IPS DF 6.9 (cell line): ENCODE measurements at regions not wholly inside any gene's neighbourhood (a gene's known extent, or its start where the extent isn't known, plus 50 kb on each side); places are given as distances from the start of the nearest gene placed in this dataset.

Experiments used
- DNase-seq: peaks from one replicate; pipeline ENCODE4 v3.0.0-alpha.2; 2013; ENCODE audit warnings: low read depth, low spot score
- H3K27ac ChIP-seq: one replicate; pipeline ENCODE4 v1.5.1; 2013; ENCODE audit warnings: low read length, control low read depth
- H3K27me3 ChIP-seq: 2 replicates; pipeline ENCODE4 v1.6.1; 2013; ENCODE audit warnings: mild to moderate bottlenecking, low read length; ENCODE audit not compliant: control insufficient read depth, insufficient read depth
- H3K36me3 ChIP-seq: 2 replicates; pipeline ENCODE4 v1.6.1; 2013; ENCODE audit warnings: low read length; ENCODE audit not compliant: control insufficient read depth, insufficient read depth
- H3K4me1 ChIP-seq: 2 replicates; pipeline ENCODE4 v1.6.1; 2013; ENCODE audit warnings: low read length; ENCODE audit not compliant: control insufficient read depth, insufficient read depth
- H3K4me3 ChIP-seq: 2 replicates; pipeline ENCODE4 v1.5.1; 2013; ENCODE audit warnings: mild to moderate bottlenecking, low read length
- H3K9me3 ChIP-seq: 2 replicates; pipeline ENCODE4 v1.6.1; 2013; ENCODE audit warnings: low read length, inconsistent platforms; ENCODE audit not compliant: control insufficient read depth, insufficient read depth
- WGBS: extraction: QIAGEN DNeasy Blood & Tissue Kit; methylation state at CpG from one replicate; pipeline ENCODE4 v1.1.7; 2013; ENCODE audit warnings: mixed read lengths, missing lambda C conversion rate; ENCODE audit not compliant: insufficient read length, insufficient coverage; 5-methylcytosine and 5-hydroxymethylcytosine counted together

GRCh38 chr4:189084671-189085070, 856.0 kb upstream of the FRG1 start:
- Histone ChIP-seq H3K4me3 (no peak overlapping the region), H3K27ac (no peak overlapping the region), H3K27me3 (no peaks in the 10 kb centered on the region), H3K9me3 (no peaks in the 10 kb centered on the region), H3K36me3 (no peaks in the 10 kb centered on the region), H3K4me1 (no peaks in the 10 kb centered on the region)
- no peak for DNase-seq
- no CpG with 5 or more reads among the region's 4 CpGs for WGBS

GRCh38 chr4:189087971-189088370, 852.7 kb upstream of the FRG1 start:
- Histone ChIP-seq H3K4me3 (no peak overlapping the region), H3K9me3 (no peaks in the 10 kb centered on the region), H3K4me1 (no peaks in the 10 kb centered on the region), H3K27me3 (no peaks in the 10 kb centered on the region), H3K36me3 (no peaks in the 10 kb centered on the region), H3K27ac (no peak overlapping the region)
- no CpG with 5 or more reads among the region's 2 CpGs for WGBS
- no peak for DNase-seq

GRCh38 chr4:189088780-189089179, 851.9 kb upstream of the FRG1 start:
- Histone ChIP-seq H3K9me3 (no peaks in the 10 kb centered on the region), H3K36me3 (no peaks in the 10 kb centered on the region), H3K27me3 (no peaks in the 10 kb centered on the region), H3K27ac (no peak overlapping the region), H3K4me3 (no peak overlapping the region), H3K4me1 (no peaks in the 10 kb centered on the region)
- no peak for DNase-seq
- no CpG with 5 or more reads among the region's 5 CpGs for WGBS

DNA sequence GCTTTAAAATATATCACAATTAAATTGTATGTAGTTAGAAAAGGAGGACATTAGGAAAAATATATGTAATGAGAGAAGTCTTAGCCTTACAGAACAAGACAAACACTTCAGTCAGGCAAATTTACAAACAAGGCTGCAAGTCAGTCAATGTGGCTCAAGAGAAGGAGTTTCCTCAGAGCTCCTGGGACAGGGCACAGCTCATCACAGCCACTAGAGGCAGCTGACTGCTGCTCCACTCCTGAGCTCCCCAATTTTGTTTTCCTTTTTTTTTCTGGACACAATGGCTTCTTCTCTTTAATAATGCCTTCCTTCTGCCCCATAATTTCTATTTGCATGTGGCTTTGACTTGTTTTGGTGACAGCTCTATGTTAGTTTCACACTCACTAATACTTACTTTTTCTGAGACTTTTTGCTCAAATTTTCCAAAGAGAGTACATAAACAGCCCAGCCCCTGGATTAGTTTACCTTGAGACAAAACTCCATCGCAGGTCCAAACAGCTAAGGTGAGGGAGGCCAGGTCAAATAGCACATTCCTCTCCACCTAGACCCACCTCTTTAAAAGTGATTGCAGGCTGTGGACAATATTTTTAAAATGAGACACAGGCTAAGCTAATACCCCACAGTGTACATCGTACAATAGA, 850.4 kb upstream of the FRG1 start:
- no CpG with 5 or more reads among the region's 2 CpGs for WGBS
- no peaks in the 10 kb centered on the region for H3K4me1 ChIP-seq
- no peaks in the 10 kb centered on the region for H3K27me3 ChIP-seq
- no peak overlapping the region for H3K4me3 ChIP-seq
- no peaks in the 10 kb centered on the region for H3K36me3 ChIP-seq
- no peaks in the 10 kb centered on the region for H3K9me3 ChIP-seq
- no peak overlapping the region for H3K27ac ChIP-seq
- DNase-seq, result peak; percentile 45

- Histone ChIP-seq H3K27me3 (no peaks in the 10 kb centered on the region), H3K9me3 (no peaks in the 10 kb centered on the region), H3K27ac (no peak overlapping the region), H3K36me3 (no peaks in the 10 kb centered on the region), H3K4me3 (no peak overlapping the region), H3K4me1 (no peaks in the 10 kb centered on the region)
- WGBS, result no CpG with 5 or more reads among the region's 4 CpGs
- no peak for DNase-seq
These were observed 848.1 kb upstream of the FRG1 start for GRCh38 chr4:189092581-189092980.

- no peak overlapping the region for H3K27ac ChIP-seq
- no peak overlapping the region for H3K4me3 ChIP-seq
- no peaks in the 10 kb centered on the region for H3K36me3 ChIP-seq
- no CpG with 5 or more reads among the region's 16 CpGs for WGBS
- no peaks in the 10 kb centered on the region for H3K27me3 ChIP-seq
- no peaks in the 10 kb centered on the region for H3K4me1 ChIP-seq
- no peak for DNase-seq
- H3K9me3 ChIP-seq, result no peaks in the 10 kb centered on the region
These were observed 844.6 kb upstream of the FRG1 start for GRCh38 chr4:189096108-189096507.

DNA sequence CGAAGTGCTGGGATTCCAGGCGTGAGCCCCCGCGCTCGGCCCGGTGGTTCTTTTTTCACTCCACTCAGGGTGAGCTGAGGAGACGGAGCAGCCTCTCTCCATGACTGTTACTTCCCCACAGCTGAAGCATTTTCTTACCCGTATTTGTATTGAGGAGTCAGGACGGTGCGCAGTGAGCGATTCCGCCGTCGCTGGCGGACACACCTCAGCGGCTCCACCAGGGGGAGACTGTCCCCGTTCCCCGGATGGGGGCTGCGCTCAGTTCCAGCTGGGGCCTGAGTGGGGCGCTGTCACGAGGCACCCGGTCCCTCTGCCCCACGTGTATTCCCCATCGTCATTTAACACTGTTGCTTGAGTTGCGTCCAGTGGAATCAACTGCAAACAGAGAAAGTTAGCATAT, 844.0 kb upstream of the FRG1 start:
- Histone ChIP-seq H3K27ac (no peak overlapping the region), H3K4me3 (no peak overlapping the region), H3K36me3 (no peaks in the 10 kb centered on the region), H3K4me1 (no peaks in the 10 kb centered on the region), H3K27me3 (no peaks in the 10 kb centered on the region), H3K9me3 (no peaks in the 10 kb centered on the region)
- WGBS, result no CpG with 5 or more reads among the region's 25 CpGs
- no peak for DNase-seq

GRCh38 chr4:189098932-189099696, 841.6 kb upstream of the FRG1 start:
- no CpG with 5 or more reads among the region's 16 CpGs for WGBS
- no peak for DNase-seq
- Histone ChIP-seq H3K27ac (no peak overlapping the region), H3K9me3 (no peaks in the 10 kb centered on the region), H3K4me1 (no peaks in the 10 kb centered on the region), H3K27me3 (no peaks in the 10 kb centered on the region), H3K36me3 (no peaks in the 10 kb centered on the region), H3K4me3 (no peak overlapping the region)

DNA sequence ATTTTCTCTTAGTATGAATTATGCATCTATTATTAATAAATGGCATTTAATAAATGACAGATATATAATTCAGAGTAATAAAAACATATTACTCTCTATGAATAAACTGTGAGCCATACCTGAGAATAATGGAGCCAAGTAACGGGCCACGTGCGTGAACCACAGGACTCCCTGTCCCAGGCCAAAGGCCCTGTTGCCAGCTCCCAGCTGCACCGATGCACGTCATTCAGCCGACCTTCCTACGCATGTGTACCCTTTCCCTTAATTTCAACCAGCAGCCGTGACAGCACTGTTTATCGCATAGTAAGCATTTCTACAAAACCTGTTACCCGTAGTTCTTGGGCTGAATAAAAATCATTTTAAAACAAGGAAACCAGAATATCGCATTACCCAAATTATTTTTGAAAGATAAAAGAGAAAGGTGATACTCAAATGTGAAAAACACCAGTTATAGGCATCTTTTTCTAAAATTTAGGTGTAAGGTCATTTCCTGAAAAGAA, 827.2 kb upstream of the FRG1 start:
- no peaks in the 10 kb centered on the region for H3K36me3 ChIP-seq
- H3K27ac ChIP-seq, result no peak overlapping the region
- no CpG with 5 or more reads among the region's 11 CpGs for WGBS
- no peak overlapping the region for H3K4me3 ChIP-seq
- H3K27me3 ChIP-seq, result no peaks in the 10 kb centered on the region
- H3K9me3 ChIP-seq, result no peaks in the 10 kb centered on the region
- H3K4me1 ChIP-seq, result no peaks in the 10 kb centered on the region
- no peak for DNase-seq

- WGBS, result no CpG with 5 or more reads among the region's 1 CpG
- Histone ChIP-seq H3K9me3 (no peaks in the 10 kb centered on the region), H3K27ac (no peak overlapping the region), H3K36me3 (no peaks in the 10 kb centered on the region), H3K4me3 (no peak overlapping the region), H3K27me3 (no peaks in the 10 kb centered on the region), H3K4me1 (no peaks in the 10 kb centered on the region)
- no peak for DNase-seq
These were observed 823.2 kb upstream of the FRG1 start for GRCh38 chr4:189117426-189117825.

DNA sequence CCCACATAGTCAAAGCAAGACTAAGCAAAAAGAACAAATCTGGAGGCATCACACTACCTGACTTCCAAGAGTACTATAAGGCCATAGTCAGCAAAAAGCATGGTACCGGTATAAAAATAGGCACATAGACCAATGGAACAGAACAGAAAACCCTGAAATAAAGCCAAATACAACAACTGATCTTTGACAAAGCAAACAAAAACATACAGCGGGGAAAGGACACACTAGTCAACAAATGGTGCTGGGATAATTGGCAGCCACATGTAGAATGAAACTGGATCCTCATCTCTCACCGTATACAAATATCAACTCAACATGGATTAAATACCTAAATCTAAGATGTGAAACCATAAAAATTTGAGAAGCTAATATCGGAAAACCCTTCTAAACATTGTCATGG, 819.3 kb upstream of the FRG1 start:
- no peak overlapping the region for H3K27ac ChIP-seq
- H3K9me3 ChIP-seq, result no peaks in the 10 kb centered on the region
- no peaks in the 10 kb centered on the region for H3K36me3 ChIP-seq
- no peaks in the 10 kb centered on the region for H3K27me3 ChIP-seq
- no peak overlapping the region for H3K4me3 ChIP-seq
- no peaks in the 10 kb centered on the region for H3K4me1 ChIP-seq
- WGBS, result no CpG with 5 or more reads among the region's 4 CpGs
- no peak for DNase-seq
